GM21619 (cell line): ENCODE measurements at regions not wholly inside any gene's neighbourhood (a gene's known extent, or its start where the extent isn't known, plus 50 kb on each side); places are given as distances from the start of the nearest gene placed in this dataset.
"Not testable (repeated sequence)": the region's sequence is repeated elsewhere in the genome, so short reads cannot be mapped to it uniquely, and the experiment has no call there.

Experiments used
- ATAC-seq: cut with Tn5 transposase; IDR thresholded peaks from one replicate; pipeline ENCODE4 v1.9.1; 2021; ENCODE audit not compliant: unreplicated experiment

DNA sequence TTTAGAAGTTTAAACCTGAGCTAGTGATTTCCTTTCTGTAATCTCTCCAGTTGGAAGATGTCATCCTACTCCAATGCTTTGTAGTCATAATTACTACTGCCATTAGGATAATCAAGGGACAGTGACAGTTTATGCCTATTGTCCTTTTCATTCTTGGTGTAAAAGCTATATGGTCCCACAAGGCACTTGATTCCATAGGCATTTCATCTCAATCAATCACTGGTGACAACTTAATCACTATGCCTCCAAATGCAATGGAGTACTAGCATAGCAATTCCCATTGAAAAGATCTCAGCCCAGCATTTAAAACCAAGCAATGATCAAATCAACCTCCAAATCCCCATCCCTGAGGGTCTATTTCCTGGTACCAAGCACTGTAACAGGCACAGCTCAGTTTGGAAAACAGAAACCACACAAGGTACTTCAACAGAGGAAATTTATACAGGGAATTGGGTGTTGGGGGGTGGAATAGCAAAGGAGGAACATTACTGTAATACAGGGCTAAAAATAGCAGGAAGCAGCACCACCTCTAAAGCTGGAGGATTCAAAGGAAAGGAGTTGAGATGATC is 51.0 kb downstream of the FHIP2A start:
- no peak for ATAC-seq

- ATAC-seq: peak; percentile 44
Measured at GRCh38 chr10:114874827-114875411, 53.3 kb downstream of the FHIP2A start.

- not testable (repeated sequence) for ATAC-seq
Measured at GRCh38 chr10:114875590-114876081, 54.1 kb downstream of the FHIP2A start.

- ATAC-seq: no peak
Measured at GRCh38 chr10:114876169-114876568, 54.6 kb downstream of the FHIP2A start.

DNA sequence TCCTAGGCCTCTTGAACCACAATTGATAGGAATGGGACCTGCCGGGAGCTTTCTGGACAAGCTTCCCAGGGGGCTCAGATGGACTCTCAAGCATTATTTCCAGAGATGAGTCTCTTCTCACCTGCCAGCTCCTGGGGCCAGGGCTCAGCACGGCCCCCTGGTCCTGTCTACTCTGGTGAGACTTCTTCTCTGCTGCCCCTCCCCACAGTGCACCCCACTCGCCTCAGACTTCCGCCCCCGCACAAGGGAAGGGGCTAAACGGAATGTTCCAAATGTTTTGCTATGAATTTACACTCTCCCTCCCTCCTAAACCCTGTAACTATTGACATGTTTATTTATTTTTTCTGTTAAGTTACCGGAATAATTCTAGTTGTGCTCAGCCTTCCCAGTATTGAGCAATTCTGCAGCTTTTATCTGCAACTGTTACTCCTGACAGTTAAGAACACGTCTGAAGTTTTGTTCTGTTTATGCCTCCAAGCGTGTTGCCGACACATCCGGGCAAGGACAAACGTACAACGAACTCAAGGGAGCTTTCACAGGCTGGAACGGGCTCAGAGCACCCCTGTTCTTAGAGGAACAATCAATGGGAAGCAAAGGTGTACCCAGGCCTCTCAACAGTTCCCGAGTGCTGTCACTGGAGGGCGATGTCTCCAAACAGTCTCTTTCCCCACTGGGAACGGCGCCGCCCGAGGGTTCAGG is 55.2 kb downstream of the FHIP2A start:
- ATAC-seq: peak; percentile 80

GRCh38 chr10:114877301-114877644 is 55.7 kb downstream of the FHIP2A start:
- no peak for ATAC-seq

- ATAC-seq: no peak
Measured at GRCh38 chr10:114879093-114879492, 57.5 kb downstream of the FHIP2A start.

DNA sequence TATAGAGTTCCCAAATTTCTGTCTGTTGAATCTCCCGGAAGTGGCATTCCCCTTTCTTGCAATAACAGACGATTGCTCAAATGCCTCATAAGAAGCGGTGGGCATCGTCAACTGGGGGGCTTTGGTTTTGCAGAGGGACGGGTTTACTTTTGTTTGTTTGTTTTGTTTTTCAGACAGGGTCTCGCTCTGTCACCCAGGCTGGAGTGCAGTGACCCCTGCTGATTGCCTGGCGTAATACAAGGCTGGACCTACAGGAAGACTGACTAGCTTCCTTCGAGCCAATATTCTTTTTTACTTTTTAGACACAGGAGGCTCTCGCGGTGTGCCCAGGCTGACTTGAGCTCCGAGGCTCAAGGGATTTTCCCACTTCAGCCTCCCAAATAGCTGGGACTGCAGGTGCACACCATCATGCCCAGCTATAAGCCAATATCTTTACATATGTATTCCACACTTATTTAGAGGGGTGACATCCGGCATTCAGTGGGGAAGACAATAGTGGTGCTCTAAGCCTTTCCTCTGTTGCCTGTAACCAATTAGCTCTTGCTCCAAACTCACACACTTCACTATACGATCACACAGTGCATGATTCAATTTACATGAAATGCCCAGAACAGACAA is 58.1 kb downstream of the FHIP2A start:
- peak; percentile 64 for ATAC-seq

- ATAC-seq: no peak
Measured at GRCh38 chr10:114881417-114881816, 56.6 kb upstream of the TRUB1 start.

- ATAC-seq: no peak
Measured at GRCh38 chr10:114881901-114882300, 56.1 kb upstream of the TRUB1 start.

DNA sequence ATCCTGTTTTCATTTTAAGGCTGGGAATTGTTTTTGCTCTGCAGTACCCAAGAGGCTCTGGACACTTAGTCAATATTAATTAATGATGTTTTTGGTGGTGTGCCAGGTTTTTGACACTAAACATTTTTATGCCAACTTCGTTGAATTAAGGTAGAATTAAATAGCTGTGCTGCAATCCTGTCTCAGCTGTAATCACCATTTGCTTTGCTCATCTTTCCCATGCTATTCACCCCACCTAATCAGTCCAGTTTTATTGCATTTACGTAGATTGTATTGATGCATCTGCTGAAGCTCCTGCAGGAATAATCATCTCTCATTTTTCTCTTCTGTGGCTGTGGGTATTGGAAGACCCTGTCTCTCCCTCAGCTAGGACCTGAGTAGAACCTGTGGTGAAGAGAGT is 52.6 kb upstream of the TRUB1 start:
- no peak for ATAC-seq
